Gastroesophageal sphincter (tissue), 4 donors: ENCODE measurements at regions not wholly inside any gene's neighbourhood (a gene's known extent, or its start where the extent isn't known, plus 50 kb on each side); places are given as distances from the start of the nearest gene placed in this dataset.

Source experiments
- ATAC-seq: fragments of 150-250 bp; one replicate; pipeline ENCODE4 v1.9.1; 2016; ENCODE audit warnings: mild to moderate bottlenecking, moderate library complexity
- H3K27ac ChIP-seq, 4 donors: fragments of 200-600 bp; sonication (generic) in 3 of 4; 1 replicate in 3 of 4; 2 replicates in 1 of 4; pipeline ENCODE4 v1.5.1; 2016 to 2019
- H3K27me3 ChIP-seq: fragments of 200-600 bp; sonication (generic); one replicate; pipeline ENCODE4 v1.5.1; 2019
- H3K36me3 ChIP-seq, 2 donors: fragments of 200-600 bp; sonication (generic); one replicate each; pipeline ENCODE4 v1.5.1; 2019; ENCODE audit warnings: control low read depth in 1 of 2
- H3K4me1 ChIP-seq, 3 donors: fragments of 200-600 bp; sonication (generic); 1 replicate in 2 of 3; 2 replicates in 1 of 3; pipeline ENCODE4 v1.5.1; 2016 to 2019; ENCODE audit warnings: control low read depth in 2 of 3
- H3K4me3 ChIP-seq, 2 donors: fragments of 200-600 bp; sonication (generic); one replicate each; pipeline ENCODE4 v1.5.1; 2019; ENCODE audit warnings: mild to moderate bottlenecking in 1 of 2, moderate library complexity in 1 of 2
- H3K9me3 ChIP-seq, 3 donors: fragments of 200-600 bp; sonication (generic); one replicate each; pipeline ENCODE4 v1.5.1; 2017 to 2019; ENCODE audit warnings: control low read depth in 2 of 3
- EP300 ChIP-seq: sonication (generic); formaldehyde crosslinking; IDR thresholded peaks from one replicate; pipeline ENCODE4 v1.6.1; 2017; ENCODE audit warnings: antibody characterized with exemption, mild to moderate bottlenecking
- POLR2A ChIP-seq, 2 donors: fragments of 450-650 bp; IDR thresholded peaks; one replicate each; pipeline ENCODE4 v1.6.1; 2017; ENCODE audit warnings: antibody characterized with exemption in 2 of 2, mild to moderate bottlenecking in 2 of 2, moderate library complexity in 1 of 2
- POLR2AphosphoS5 ChIP-seq: sonication (generic); formaldehyde crosslinking; IDR thresholded peaks from one replicate; pipeline ENCODE4 v1.6.1; 2017; ENCODE audit warnings: antibody characterized with exemption
- WGBS, 2 donors: methylation state at CpG; one replicate each; pipeline ENCODE4 v1.1.5; 2018; ENCODE audit warnings: low coverage in 1 of 2; 5-methylcytosine and 5-hydroxymethylcytosine counted together
- TF ChIP-seq, protein P1 (sequence below), 4 experiments: fragments of 200-600 bp in 2 of 4; fragments of 450-650 bp in 2 of 4; sonication (generic) in 1 of 4; IDR thresholded peaks; one replicate each; pipeline ENCODE4 v1.5.1; 2017 to 2019; ENCODE audit warnings: antibody characterized with exemption in 4 of 4, mild to moderate bottlenecking in 2 of 4, moderate library complexity in 2 of 4

DNA sequence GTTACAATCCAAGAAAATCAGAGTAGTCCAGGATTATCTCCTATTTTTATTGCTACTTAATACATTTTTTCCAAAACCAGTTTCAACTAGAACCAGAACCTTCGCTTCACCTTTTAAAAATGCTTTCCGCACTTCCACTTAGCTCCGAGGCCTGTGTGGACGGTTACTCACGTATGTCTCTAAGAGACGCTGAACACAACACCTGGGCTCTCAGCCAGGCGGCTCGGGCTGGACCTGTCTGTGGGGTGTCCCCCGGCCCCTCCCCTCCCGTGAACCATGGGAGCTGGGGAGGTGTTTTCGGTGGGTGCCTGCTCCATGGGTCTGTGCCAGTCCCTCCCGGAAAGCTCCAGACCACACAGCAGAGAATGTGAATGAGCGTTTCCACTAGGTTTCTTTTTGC is 223.8 kb downstream of the GLI2 start:
- WGBS, 2 donors = 65% methylated on average over 3 of the region's 13 CpGs; no CpG with 5 or more reads in 1 of the 2 donors
- H3K27ac ChIP-seq = peak overlapping the region in 3 of 4 donors; percentile 7 to 64 (median 16)

GRCh38 chr2:120960770-120961366 is 225.2 kb downstream of the GLI2 start:
- 81 to 90% methylated on average over 8 to 11 of the region's 13 CpGs for WGBS, 2 donors
- no peak for ATAC-seq
- Histone ChIP-seq H3K27ac (no peak overlapping the region), H3K9me3 (no peaks in the 10 kb centered on the region), H3K27me3 (no peaks in the 10 kb centered on the region), H3K4me1 (peaks cover 0 to 21% (median 3%) of the 10 kb centered on the region in 3 donors), H3K36me3 (peaks cover 0 to 25% of the 10 kb centered on the region in 2 donors), H3K4me3 (no peak overlapping the region)
- TF ChIP-seq POLR2A (IDR thresholded peaks at IDR 0.05) (no peak), EP300 (no peak), POLR2AphosphoS5 (no peak)
- TF ChIP-seq, protein P1, sequence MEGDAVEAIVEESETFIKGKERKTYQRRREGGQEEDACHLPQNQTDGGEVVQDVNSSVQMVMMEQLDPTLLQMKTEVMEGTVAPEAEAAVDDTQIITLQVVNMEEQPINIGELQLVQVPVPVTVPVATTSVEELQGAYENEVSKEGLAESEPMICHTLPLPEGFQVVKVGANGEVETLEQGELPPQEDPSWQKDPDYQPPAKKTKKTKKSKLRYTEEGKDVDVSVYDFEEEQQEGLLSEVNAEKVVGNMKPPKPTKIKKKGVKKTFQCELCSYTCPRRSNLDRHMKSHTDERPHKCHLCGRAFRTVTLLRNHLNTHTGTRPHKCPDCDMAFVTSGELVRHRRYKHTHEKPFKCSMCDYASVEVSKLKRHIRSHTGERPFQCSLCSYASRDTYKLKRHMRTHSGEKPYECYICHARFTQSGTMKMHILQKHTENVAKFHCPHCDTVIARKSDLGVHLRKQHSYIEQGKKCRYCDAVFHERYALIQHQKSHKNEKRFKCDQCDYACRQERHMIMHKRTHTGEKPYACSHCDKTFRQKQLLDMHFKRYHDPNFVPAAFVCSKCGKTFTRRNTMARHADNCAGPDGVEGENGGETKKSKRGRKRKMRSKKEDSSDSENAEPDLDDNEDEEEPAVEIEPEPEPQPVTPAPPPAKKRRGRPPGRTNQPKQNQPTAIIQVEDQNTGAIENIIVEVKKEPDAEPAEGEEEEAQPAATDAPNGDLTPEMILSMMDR (IDR thresholded peaks at IDR 0.05) = no peak

More for the DNA sequence above, 223.8 kb downstream of the GLI2 start:
- ATAC-seq = peak; percentile 58
- H3K4me3 ChIP-seq = no peak overlapping the region
- H3K9me3 ChIP-seq = no peaks in the 10 kb centered on the region
- TF ChIP-seq EP300 (no peak), POLR2AphosphoS5 (no peak), POLR2A (IDR thresholded peaks at IDR 0.05) (no peak)
- TF ChIP-seq, protein P1 (IDR thresholded peaks at IDR 0.05) = no peak
- no peaks in the 10 kb centered on the region for H3K27me3 ChIP-seq
- peaks cover 0 to 22% of the 10 kb centered on the region in 2 donors for H3K36me3 ChIP-seq
- peaks cover 0 to 21% (median 3%) of the 10 kb centered on the region in 3 donors for H3K4me1 ChIP-seq

- TF ChIP-seq POLR2AphosphoS5 (no peak), POLR2A (IDR thresholded peaks at IDR 0.05) (no peak), EP300 (no peak)
- TF ChIP-seq, protein P1 (IDR thresholded peaks at IDR 0.05) = no peak
- WGBS, 2 donors = 100% methylated on average over 1 of the region's 11 CpGs; no CpG with 5 or more reads in 1 of the 2 donors
Measured at GRCh38 chr2:120961396-120961795, 225.7 kb downstream of the GLI2 start.

DNA sequence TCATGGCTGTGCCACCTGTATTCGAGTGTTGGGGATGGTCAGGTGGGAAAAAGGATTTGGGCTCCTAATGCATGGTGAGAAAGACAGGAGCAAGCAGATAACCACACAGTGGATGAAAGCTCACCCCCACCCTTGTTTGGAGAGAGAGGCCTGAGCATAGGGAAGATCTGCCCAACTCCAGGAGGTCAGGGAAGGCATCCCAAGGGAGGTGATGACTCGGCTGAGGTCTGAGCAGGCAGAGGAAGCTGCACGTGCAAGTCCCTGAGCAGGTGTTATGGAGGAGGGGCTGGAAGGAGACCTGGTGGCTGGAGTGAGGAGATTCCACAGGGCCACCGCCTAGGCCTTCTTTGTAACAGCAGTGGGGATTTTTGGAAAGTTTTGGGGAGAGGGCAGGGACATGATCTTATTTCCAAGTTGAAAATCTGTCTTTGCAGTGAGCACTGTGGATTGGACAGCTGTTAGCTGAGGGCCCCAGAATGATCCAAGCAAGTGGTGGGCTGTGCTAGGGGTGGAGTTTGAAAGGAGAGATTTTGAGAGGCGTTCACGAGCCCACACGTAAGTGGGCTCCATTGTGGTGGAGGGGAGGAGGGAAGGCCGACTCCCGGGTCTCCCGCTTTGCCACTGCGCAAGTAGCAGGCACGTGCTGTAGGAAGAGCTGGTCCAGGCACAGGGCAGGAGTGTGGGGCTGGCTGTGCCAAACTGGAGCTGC is 228.5 kb downstream of the GLI2 start:
- TF ChIP-seq POLR2A (IDR thresholded peaks at IDR 0.05) (no peak), POLR2AphosphoS5 (no peak), EP300 (no peak)
- TF ChIP-seq, protein P1 (IDR thresholded peaks at IDR 0.05) = no peak
- Histone ChIP-seq H3K27ac (no peak overlapping the region), H3K27me3 (no peaks in the 10 kb centered on the region), H3K4me1 (peaks cover 0 to 7% (median 3%) of the 10 kb centered on the region in 3 donors), H3K36me3 (peaks cover 0 to 37% of the 10 kb centered on the region in 2 donors), H3K4me3 (no peak overlapping the region), H3K9me3 (no peaks in the 10 kb centered on the region)
- no peak for ATAC-seq
- WGBS, 2 donors = 57% methylated on average over 3 of the region's 12 CpGs; no CpG with 5 or more reads in 1 of the 2 donors

More at GRCh38 chr2:120961396-120961795, 225.7 kb downstream of the GLI2 start:
- no peak for ATAC-seq
- peaks cover 0 to 21% (median 3%) of the 10 kb centered on the region in 3 donors for H3K4me1 ChIP-seq
- H3K27me3 ChIP-seq = no peaks in the 10 kb centered on the region
- H3K27ac ChIP-seq = no peak overlapping the region
- no peak overlapping the region for H3K4me3 ChIP-seq
- no peaks in the 10 kb centered on the region for H3K9me3 ChIP-seq
- peaks cover 0 to 21% of the 10 kb centered on the region in 2 donors for H3K36me3 ChIP-seq
